HG03175 (cell line): ENCODE measurements at regions not wholly inside any gene's neighbourhood (a gene's known extent, or its start where the extent isn't known, plus 50 kb on each side); places are given as distances from the start of the nearest gene placed in this dataset.
"Not testable (repeated sequence)": the region's sequence is repeated elsewhere in the genome, so short reads cannot be mapped to it uniquely, and the experiment has no call there.

ENCODE experiments used
- ATAC-seq: cut with Tn5 transposase; IDR thresholded peaks from one replicate; pipeline ENCODE4 v1.9.1; 2021; ENCODE audit warnings: mild to moderate bottlenecking, moderate library complexity; ENCODE audit not compliant: unreplicated experiment

GRCh38 chr9:95587021-95587964, 70.5 kb upstream of the PTCH1 start:
- no peak for ATAC-seq

GRCh38 chr9:95586326-95586725, 69.6 kb upstream of the PTCH1 start:
- ATAC-seq, result no peak

GRCh38 chr9:95585824-95586223, 69.1 kb upstream of the PTCH1 start:
- no peak for ATAC-seq

GRCh38 chr9:95584176-95584575, 67.4 kb upstream of the PTCH1 start:
- no peak for ATAC-seq

GRCh38 chr9:95581900-95582299, 65.1 kb upstream of the PTCH1 start:
- ATAC-seq, result no peak

DNA sequence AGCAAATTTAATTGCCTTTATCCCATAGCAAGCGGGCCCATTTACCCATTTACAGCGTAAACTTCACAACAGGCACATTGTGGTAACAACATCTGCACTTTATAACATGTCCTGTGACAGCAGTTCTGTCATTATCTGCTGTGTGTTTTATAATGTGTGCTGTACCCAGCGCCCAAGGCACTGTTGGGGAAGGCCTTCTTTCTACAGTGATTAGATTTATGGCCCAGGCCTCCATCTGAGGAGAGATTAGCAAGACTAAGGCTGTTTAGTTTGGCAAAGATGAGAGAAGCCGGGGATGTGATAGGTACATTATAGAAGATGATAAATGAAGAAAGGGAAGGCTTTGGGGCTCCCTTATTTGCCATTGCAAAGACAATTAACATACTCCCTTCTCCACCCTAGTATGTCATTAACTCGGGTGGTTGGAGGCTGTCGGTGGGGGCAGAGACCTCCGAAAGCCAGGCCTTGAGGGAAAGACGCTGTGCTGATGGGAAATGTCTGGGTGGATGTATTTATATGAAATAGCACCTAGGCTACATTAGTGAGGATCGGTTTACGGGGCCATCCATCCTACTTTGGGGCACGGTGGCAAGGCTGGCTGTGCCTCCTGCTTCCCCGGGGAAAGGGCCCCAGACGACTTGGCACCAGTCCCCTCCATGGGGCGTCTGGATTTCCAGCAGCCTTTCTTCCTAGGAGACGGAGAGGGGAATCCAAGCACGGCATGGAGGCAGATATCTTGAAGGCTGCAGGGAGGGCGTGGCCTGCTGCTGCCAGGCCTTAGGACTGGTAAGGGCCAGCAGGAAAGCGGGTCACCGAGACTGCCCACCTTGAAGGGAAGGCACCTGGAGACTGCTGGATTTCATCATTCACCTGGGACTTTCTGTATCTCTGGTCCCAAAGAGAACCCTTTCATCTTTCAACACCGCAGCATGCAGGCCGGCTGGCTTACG, 64.3 kb upstream of the PTCH1 start:
- ATAC-seq, result no peak

GRCh38 chr9:95574866-95575553, 58.2 kb upstream of the PTCH1 start:
- ATAC-seq, result no peak

DNA sequence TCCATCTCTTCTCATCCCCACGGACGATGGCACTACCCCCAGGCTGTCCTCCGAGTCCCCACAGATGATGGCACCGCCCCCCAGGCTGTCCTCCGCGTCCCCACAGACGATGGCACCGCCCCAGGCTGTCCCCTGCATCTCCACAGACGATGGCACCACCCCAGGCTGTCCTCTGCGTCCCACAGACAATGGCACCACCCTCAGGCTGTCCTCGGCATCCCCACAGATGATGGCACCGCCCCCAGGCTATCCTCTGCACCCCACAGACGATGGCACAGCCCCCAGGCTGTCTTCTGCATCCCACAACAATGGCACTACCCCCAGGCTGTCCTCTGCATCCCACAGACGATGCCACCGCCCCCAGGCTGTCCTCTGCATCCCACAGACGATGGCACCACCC, 57.4 kb upstream of the PTCH1 start:
- ATAC-seq, result no peak

GRCh38 chr9:95573463-95573862, 56.7 kb upstream of the PTCH1 start:
- ATAC-seq, result no peak

DNA sequence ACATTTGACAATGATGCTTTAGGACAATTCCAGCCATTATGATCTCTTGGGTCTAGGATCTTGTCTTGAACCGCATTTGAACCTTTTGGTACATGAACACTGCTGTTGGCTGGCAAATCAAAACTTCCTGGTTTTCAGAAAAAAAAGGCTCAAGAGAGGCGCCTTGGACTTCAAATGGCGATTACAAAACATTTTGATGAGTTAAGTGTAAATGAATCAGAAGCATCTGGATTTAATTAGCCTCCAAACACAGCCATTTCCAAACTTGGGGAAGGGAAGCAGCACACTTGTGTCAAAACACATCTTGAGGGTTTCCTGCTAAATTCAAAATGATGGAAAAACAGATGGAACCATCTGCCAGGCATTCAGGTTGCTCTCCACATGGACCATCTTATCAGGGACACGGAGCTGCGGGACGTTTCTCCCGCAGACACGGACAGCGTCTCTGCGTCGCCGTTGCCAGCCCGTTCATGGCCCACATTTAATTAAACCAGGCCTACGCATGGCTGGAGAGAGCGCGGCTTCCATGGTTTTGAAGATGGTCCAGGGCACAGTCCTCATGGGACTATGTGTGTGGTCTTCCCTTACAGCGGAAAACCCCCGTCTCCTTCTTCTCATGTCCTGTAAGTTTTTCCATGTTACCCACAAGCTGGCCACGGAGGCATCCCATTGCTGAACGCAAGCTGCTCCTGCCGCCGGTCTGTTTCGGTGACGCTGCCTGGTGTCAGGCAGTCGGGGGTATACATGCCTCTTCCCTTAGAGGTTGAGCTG, 55.8 kb upstream of the PTCH1 start:
- ATAC-seq, result no peak

DNA sequence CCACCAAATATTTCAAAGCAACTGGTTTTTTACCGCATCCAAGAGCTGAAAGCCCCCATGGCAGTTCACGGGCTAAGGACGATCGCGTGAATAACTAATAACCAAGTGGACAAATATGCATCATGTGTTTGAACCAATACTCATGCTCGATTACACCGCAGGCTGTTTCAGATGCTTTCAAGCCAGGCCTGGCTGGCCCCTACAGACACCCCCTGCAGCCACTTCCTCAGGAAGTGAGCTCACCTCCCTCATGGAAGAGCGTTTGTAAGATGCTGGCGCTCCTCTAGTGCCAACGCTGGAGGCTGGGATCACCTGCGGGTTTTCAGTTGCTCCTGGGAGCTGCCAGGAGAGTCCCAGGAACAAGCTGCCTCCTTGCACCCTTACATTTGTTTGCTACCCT, 53.9 kb upstream of the PTCH1 start:
- ATAC-seq, result no peak

- no peak for ATAC-seq
Observed at GRCh38 chr9:95570150-95570549, 53.4 kb upstream of the PTCH1 start.

DNA sequence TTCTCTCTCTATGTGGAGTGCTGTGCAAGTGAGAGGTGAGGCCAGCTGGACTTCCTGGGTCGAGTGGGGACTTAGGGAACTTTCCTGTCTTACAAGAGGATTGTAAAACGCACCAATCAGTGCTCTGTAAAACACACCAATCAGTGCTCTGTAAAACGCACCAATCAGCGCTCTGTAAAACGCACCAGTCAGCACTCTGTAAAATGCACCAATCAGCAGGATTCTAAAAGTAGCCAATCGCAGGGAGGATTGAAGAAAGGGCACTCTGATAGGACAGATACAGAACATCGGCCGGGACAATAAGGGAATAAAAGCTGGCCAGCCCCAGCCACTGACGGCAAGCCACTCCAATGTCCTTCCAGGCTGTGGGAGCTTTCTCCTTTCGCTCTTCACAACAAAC, 52.0 kb upstream of the PTCH1 start:
- ATAC-seq, result not testable (repeated sequence)
